HG03060 (cell line): ENCODE measurements at regions not wholly inside any gene's neighbourhood (a gene's known extent, or its start where the extent isn't known, plus 50 kb on each side); places are given as distances from the start of the nearest gene placed in this dataset.
"Not testable (repeated sequence)": the region's sequence is repeated elsewhere in the genome, so short reads cannot be mapped to it uniquely, and the experiment has no call there.

ENCODE experiments used
- ATAC-seq: cut with Tn5 transposase; IDR thresholded peaks from one replicate; pipeline ENCODE4 v1.9.1; 2021; ENCODE audit warnings: low read depth, moderate number of reproducible peaks; ENCODE audit not compliant: unreplicated experiment

- no peak for ATAC-seq
Observed at GRCh38 chr15:62316413-62317060, 151.5 kb upstream of the C2CD4B start.

- ATAC-seq: no peak
Observed at GRCh38 chr15:62320259-62320658, 155.2 kb upstream of the C2CD4B start.

- ATAC-seq: no peak
Observed at GRCh38 chr15:62323353-62323890, 158.3 kb upstream of the C2CD4B start.

- no peak for ATAC-seq
Observed at GRCh38 chr15:62324382-62324781, 159.3 kb upstream of the C2CD4B start.

- ATAC-seq: no peak
Observed at GRCh38 chr15:62325597-62325996, 160.5 kb upstream of the C2CD4B start.

DNA sequence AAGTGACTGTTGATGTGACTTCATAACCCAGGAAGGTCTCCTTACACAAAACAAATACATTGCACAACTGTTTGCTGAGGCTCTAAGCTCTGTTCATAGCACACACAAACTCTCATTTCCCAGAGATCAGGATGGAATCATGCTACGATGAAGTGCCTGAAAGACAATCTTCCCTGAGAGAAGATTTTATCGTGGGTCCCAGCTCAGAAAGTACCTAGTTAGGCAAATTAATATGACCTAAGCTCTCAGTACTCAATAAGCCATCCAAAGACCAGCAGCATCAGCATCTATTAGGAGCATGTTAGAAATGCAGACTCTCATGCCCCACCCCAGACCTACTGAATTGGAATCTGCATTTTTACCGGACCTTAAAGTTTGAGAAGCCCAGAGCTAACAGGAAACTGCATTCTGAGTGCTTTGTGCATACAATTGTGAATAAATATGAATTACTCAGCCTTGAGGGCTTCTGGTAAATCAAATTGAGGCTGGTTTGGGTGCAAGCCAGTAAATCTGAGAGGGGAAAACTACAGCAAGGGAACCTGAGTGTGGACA, 161.5 kb upstream of the C2CD4B start:
- ATAC-seq: no peak

DNA sequence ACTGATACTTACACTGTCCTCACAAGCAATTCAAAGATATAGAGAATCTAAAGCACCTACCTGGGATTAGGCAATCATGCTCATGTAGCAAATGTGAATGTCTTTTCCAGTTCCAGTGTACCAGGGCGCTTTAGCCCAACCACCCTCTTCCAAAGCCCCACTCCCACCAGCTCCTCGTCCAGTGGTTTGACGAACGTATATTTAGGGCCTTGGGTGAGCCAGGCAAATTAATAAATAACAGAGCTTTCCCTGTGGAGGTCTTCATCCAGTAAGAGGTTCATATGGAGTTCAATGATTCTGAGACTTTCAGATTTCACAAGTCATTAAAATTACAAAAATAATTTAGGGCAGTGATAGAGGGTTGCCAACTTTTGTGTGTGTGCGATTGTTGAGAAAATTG, 162.3 kb upstream of the C2CD4B start:
- ATAC-seq: no peak

DNA sequence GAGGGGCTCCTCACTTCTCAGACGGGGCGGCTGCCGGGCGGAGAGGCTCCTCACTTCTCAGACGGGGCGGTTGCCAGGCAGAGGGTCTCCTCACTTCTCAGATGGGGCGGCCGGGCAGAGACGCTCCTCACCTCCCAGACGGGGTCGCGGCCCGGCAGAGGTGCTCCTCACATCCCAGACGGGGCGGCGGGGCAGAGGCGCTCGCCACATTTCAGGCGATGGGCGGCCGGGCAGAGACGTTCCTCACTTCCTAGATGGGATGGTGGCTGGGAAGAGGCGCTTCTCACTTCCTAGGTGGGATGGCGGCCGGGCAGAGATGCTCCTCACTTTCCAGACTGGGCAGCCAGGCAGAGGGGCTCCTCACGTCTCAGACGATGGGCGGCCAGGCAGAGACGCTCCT, 167.4 kb upstream of the C2CD4B start:
- ATAC-seq: not testable (repeated sequence)

GRCh38 chr15:62334536-62334935, 169.5 kb upstream of the C2CD4B start:
- ATAC-seq: no peak

GRCh38 chr15:62337934-62338333, 172.8 kb upstream of the C2CD4B start:
- ATAC-seq: no peak

DNA sequence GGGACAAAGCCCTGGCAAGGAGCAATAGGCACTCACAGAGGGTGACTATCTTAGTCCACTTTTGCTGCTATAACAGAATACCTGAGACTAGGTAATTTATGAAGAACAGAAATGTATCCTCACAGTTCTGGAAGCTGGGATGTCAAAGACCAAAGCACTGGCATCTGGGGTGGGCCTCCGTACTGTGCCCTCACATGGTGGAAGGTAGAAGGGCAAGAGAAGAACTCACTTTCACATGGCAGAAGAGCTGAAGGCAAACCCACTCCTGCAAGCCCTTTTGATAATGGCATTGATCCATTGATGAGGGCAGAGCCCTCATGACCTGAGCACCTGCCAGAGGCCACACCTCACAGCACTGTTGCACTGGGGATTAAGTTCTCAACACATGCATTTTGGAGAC, 173.4 kb upstream of the C2CD4B start:
- no peak for ATAC-seq

DNA sequence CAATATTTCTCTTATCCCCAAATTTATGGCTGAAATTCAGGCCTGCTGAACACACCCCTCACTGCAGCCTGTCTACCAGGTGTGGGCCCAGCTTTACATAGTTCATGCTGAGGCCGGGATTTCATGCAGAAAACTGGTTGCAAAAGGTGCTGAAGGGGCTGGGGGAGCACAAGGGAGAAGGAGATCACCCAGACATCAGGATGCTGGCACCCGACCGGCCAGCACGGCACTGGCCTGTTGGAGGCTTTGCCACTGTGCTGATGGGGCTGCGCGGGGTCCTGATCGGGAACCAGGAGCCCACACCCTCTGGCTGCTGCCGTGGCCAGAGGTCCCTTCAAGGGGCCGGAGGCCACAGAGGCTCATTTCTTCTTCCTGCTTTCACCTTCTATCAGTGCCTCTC, 177.9 kb upstream of the C2CD4B start:
- no peak for ATAC-seq

DNA sequence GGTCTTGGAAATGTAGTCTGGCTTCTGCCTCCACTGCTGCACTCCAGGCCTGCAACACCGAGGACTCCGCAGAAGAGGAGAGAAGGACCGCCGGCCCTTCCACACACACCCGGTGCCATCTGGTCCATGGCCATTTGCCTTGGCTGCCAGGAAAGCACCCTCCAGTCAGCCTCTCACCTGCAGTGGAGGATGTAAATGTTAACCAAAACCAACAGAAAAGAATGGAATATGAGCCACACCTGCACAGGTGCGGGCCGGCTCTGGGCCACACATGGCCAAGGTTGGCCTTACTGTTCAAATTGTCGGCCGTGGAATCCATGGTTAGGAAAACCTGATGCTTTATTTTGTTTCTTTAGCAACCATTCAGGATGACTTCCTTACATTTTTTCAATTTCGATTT, 178.3 kb upstream of the C2CD4B start:
- no peak for ATAC-seq

DNA sequence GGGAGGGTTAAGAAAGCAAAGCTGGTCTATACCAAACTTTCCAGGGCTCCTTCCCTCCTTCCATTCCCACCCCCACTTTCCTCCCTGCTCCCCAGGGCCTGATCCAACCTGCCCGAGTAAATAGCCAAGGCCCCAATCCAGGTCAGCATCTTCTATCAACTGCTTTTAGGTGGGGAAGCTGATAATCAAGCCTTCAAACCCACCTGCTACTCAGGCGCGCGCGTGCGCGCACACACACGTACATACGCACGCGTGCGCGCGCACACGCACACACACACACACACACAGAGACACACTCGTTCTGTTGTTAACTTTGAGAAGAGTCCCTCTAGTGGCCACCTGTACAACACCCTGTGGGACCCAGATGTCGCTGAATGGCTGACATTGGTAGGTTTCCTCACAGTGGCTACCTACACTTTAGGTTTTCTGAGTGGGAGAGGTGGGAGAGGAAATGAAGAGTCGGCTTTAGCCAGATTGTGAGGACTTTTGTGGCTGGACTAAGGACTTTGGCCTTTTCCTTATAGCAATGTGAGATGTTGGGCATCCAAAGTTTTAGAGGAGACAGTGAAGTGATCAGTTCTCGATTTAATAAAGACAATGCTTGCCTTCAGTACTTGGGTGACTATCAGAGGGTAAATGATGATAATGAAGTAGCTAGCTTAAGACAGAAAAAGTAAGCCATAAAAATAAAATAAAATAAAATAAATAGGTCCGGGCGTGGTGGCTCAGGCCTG, 179.9 kb upstream of the C2CD4B start:
- ATAC-seq: no peak

DNA sequence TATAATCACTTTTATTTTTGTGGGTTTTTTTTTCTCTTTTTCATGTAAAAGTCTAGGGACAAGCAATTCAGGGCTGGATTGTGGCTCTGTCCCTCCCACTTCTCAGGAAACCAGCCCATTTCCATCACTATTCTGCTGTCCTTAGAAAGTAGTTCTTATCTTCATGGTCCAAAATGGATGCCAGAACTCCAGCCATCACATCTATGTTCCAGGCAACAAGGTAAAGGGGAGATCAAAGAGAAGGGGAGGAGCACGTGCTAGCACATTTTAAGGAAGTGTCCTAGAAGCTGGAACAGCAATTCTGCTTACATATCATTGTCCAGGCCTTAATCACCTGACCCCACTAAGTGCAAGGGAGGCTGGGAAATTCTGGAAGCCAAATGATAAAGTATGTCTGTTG, 181.1 kb upstream of the C2CD4B start:
- ATAC-seq: no peak

DNA sequence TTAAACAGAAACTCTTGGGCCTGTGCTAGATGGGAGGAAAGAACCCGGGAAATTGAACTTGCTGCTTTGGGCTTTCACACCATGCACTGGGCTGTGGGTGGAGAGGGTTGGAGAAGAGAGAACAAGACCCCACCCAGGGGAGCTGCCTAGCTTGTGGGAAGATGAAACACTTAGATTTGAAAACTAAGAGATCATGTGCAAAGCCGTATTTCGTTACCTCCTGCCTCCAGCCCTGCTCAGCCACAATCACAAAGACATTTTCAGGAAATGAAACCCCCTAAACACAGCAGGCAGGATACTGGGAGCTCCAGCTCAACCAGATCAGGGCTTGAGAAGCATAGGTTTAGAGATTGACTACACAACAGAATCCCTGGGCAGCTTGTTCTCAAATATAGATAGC, 183.0 kb upstream of the C2CD4B start:
- ATAC-seq: no peak

- no peak for ATAC-seq
Observed at GRCh38 chr15:62348623-62349022, 183.5 kb upstream of the C2CD4B start.

DNA sequence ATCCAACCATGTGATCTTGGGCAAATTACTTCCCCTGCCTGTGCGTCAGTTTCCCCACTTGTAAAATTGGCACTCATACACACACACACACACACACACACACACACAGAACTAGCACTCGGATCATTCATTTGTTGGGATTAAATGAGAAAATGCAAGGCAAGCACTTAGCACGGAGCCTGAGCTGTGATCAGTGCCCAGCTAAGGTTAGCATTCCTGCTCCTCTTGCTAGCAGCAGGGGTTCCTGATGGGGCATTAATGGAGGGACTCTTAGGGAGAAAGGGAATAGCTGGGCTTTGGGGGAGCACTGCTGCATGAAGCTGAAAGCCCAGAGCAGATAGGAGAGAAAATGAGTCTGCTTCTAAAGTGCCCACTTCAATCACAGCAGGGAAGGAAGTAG, 187.7 kb upstream of the C2CD4B start:
- no peak for ATAC-seq

- ATAC-seq: no peak
Observed at GRCh38 chr15:62357431-62357830, 192.3 kb upstream of the C2CD4B start.

GRCh38 chr15:62359416-62359815, 194.3 kb upstream of the C2CD4B start:
- no peak for ATAC-seq

DNA sequence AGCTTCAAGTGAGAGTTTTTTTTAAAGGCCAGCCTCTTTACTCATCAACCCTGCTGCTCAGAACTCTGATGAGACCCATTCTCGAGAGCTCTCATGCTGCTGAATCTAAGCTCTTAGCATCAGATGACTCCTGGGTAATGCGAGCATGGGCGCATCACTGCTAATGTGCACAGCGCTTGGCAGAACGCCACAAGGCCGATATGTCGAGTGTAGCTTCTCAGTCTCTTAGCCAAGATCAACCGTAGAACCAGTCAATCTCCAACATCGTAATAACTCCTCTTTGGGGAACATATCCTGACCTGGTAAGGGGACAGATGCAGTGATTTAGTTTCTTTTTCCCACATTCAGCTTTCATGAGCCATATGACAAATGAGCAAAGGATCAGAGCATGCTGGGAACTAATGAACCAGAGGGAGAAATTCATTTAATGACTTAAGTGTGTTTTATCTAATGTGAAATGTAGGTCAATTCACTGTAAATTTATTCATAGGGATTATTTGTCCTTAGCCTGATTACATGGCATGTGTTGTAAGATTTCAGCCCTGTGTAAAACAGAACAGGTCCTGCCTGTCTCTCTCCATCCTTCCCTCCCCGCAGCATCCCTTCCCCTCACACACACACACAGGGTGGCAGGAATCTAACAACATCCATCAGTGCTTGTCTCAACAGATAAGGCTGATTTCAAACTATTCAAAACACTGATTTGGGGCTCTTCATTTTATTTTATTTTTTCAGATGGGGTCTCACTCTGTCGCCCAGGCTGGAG, 195.4 kb upstream of the C2CD4B start:
- ATAC-seq: no peak
